GM18505 (cell line): ENCODE measurements at regions not wholly inside any gene's neighbourhood (a gene's known extent, or its start where the extent isn't known, plus 50 kb on each side); places are given as distances from the start of the nearest gene placed in this dataset.
A peak's percentile ranks its signal among the peaks of the same experiment; 100 is the strongest.

ENCODE experiments used
- ATAC-seq: cut with Tn5 transposase; IDR thresholded peaks from one replicate; pipeline ENCODE4 v1.9.1; 2021; ENCODE audit not compliant: unreplicated experiment
- POLR2A ChIP-seq: IDR thresholded peaks from 4 replicates; pipeline ENCODE4 v1.6.1; 2011; ENCODE audit warnings: borderline replicate concordance; ENCODE audit not compliant: insufficient read depth, insufficient read length; ENCODE audit errors: extremely low read depth

DNA sequence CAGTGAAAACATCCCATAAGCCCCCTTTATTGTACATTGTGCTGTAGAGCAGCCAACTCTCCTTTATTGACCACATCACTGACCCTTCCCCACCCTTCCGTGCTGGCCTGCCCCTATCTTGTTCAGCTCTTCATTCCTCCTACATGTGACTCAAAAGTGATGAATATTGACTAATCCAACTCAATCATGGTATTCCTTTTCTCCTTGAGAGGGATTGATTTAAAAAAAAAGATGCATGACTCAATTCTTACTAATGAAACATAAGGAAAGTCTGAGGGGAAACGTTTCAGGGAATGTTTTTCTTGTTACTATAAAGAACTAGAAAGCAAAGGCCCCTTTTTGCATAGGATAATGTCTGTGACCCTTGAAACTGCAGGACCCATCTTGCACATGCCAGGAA lies 125.2 kb upstream of the SOX9 start:
- no peak for TF ChIP-seq POLR2A
- no peak for ATAC-seq

DNA sequence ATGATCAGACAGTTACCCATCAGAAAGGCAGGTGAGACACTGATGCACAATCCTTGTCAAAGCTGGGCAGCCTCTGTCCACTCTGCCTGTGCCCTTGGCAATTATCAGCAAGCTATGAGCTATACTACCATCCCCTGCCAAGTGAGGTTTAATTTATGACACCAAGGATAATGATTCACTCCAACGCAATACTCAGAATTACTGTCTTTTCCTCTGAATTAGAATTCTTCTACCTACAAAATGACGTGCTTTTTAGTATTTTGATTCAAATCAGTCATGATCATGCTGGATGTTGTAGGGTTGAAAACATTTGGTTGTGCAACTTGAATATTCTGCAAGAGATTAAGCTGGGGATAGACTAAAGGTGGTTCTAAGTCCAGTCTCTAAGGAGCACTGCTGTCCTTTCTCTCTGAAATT lies 116.8 kb upstream of the SOX9 start:
- no peak for ATAC-seq
- no peak for TF ChIP-seq POLR2A

DNA sequence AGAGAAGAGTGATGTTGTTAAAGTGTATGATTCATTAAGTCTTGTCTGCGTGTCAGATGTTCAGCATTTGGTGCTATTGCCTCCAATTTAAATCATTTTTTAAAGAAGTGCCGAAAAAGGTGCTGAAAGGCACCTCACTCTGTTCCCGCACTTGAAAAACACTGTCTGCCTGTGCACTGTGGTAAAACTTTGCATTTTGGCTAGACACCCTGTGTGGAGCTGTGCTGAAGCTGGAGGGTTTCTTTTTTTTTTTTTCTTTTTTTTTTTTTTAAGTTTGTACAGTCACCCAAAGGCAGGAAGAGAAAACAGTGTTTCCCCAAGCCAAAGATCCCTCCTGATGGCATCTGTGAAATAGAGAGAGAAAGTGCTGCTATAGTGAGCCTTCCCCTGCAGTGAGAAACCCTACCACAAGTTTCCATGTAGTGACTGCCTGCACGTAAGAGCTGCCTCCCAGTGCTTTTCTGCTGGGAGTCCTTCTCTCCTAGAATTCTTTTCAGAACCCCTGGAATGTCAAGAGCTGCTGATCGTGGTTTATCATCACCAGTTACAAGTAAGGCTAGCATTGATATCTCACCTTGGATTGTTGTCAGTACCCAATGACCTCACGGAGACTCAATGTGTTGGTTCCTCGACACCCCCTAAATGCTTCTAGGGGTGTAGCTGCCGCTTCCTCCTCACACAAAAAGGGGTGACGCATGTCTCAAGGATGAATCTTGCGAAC lies 116.0 kb upstream of the SOX9 start:
- no peak for TF ChIP-seq POLR2A
- peak; percentile 58 for ATAC-seq

DNA sequence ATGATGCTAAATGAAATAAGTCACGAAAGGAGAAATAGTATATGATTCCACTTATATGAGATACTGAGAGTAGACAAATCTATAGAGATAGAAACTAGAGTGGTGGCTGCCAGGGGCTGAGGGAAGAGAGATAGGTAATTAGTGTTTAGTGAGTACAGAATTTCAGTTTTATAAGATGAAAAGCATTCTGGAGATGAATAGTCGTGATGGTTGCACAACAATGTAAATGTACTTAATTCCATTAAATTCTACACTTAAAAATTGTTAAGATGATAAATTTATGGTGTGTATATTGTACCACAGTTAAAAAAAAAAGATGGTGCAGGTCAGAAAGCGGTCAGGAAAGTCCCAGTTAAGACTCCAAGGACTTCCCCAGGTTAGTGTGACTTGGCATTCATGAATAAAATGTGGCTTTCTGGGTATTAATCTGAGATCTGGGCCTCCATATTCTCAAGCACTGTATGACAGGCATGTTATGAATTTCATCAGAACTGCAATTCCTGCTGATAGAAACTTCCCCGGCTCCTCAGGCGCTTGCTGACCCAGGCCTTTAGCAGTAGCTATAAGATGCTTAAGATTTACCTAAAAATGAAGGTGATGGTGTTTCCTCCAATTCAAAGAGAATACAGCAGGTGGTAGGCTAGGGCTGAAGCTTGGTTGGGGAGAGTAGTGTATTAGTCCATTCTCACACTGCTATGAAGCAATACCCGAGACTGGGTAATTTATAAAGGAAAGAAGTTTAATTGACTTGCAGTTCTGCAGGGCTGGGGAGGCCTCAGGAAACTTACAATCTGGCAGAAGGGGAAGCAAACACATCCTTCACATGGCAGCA lies 115.3 kb upstream of the SOX9 start:
- ATAC-seq, result peak; percentile 58
- no peak for TF ChIP-seq POLR2A

DNA sequence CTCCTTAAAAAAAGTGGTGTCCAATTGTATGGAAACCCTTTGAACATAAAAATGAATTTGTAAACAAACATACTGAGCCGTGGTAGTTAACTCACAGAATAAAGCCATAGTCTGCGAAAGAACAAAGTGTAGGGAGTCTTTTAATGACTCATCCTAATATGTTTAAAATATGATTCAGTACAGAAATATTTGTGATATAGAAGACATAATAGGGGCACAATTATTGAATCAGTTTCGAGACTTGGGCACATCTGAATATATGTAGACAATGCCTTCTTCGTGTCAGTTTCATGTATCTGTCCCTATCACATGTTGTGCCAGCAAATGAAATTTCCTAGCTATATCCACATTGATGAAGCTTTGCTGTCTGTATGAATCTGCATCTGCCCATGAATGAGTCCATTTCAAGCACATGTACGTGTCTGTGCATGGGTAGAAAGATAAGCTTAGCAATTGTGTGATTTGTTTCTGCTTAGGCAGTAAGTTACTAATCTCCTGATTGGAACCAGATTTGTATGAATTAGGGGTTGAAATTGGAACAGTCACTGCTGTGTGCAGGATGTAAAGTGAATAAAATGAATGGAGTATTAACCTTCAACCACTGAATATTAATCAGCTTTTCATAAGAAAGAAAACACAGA lies 112.5 kb upstream of the SOX9 start:
- no peak for TF ChIP-seq POLR2A
- ATAC-seq, result no peak

DNA sequence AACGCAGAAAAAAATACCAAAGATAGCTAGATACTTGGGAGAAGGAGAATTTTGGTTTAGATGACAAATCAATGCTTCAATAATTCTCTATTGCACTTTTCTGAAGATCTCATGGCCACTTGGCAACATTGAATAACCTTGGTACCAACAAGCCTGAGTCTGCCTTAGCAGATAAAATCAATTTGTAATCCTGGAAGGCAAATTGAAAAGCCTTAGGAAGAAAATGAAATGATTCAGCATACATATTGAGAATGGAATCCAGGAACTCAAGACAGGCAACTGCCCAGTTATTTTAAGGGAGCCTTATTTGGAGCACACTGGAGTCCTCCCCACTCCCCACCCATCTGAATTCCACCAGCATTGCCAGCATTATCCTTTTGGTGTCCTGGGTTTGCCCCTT lies 109.3 kb upstream of the SOX9 start:
- ATAC-seq, result no peak
- TF ChIP-seq POLR2A, result no peak

DNA sequence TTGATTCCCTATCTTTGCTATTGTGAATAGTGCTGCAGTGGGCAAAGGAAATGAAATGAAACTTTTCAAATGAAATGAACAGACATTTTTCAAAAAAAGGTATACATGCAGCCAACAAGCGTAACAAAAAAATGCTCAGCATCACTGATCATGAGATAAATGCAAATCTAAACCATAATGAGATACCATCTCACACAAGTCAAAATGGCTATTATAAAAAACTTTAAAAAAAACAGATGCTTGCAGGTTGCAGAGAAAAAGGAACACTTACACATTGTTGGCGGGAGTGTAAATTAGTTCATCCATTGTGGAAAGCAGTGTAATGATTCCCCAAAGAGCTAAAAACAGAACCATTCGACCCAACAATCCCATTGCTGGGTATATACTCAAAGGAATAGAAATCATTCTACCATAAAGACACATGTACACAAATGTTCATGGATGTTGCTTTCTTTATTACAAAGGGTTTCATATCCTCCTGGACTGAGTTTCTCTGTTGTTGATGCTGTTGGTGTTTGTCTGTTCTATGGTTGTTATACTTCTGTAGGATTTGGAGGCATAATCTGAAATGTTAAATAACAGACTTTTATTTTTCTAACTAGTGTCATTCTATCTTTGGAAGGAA lies 99.3 kb upstream of the SOX9 start:
- TF ChIP-seq POLR2A, result no peak
- peak; percentile 66 for ATAC-seq

DNA sequence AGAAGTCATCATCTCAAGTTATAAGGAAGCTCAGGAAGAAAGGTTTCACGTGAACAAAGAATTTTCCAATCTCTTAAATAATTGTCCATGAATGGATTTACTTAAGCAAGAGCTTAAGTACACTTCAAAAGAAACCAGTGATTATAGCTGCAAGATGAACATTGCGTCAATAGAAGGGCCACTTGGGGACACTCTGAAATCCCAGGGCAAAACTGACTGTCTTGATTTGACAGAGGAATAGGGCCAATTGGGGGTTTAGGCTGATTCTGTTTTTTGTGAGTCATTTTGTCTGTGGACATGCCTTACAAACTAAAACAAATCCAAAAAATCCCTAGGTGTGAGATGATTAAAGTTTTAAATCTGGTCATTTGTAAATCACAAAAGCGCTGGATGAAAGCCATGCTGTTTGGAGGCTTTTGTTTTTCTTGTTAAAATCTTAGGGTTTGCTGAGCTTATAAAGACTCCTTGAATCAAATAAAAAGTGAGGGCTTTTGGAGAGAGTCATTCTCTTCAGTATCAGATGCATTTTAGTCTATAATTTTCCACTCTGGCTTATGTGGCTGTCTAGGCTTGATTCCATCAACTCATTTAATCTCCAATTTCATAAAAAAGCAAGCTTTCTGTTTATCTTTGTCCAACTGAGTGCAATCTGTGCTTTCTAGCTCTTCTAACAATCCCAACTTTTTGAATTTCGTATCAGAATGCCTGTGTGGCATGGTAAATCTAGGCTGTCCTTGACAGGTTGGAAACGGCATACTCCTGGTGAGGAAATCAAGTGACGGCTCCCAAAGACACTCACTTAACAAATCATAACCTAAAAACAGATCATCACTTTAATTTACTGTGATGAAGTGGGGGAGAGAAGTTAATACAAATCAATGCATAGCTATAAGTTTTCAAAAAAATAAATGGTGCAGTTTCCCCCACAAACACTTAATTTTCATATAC lies 98.2 kb upstream of the SOX9 start:
- no peak for ATAC-seq
- no peak for TF ChIP-seq POLR2A

DNA sequence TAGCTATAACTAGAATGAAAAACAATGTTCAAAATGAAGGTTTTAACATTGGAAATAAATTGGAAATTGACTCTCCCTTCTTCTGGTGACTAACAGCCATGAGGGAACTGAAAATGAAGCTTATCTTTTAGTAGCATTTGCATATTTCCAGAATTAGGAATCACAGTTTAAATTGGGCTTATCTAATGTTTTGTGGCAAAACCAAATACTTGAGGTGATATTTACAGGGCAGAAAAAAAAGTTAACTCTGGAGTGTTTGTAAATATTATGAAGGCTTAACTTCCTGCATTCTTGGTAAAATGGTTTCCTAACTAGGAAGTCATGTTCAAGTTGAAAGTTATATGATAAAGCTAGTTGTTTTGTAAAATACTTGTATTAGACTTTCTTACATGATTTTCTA lies 96.4 kb upstream of the SOX9 start:
- no peak for TF ChIP-seq POLR2A
- no peak for ATAC-seq

DNA sequence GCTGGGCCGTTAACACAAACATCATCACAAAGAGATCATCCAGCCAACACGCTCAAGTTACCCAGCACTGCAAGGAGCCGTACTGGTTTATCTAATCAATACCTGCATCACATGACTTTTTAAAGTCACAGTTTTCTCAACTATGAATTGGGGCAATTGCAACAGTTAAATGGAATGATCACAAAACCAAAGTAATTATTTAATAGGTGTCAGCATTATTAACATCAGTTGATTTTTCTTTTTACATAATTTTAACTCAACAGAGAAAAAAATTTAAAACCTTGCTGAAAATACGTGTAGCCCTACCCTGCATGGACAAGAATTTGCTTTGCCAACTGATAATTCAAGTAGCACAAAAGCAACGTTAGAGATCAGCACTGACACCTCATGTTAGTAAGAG lies 95.7 kb upstream of the SOX9 start:
- no peak for TF ChIP-seq POLR2A

DNA sequence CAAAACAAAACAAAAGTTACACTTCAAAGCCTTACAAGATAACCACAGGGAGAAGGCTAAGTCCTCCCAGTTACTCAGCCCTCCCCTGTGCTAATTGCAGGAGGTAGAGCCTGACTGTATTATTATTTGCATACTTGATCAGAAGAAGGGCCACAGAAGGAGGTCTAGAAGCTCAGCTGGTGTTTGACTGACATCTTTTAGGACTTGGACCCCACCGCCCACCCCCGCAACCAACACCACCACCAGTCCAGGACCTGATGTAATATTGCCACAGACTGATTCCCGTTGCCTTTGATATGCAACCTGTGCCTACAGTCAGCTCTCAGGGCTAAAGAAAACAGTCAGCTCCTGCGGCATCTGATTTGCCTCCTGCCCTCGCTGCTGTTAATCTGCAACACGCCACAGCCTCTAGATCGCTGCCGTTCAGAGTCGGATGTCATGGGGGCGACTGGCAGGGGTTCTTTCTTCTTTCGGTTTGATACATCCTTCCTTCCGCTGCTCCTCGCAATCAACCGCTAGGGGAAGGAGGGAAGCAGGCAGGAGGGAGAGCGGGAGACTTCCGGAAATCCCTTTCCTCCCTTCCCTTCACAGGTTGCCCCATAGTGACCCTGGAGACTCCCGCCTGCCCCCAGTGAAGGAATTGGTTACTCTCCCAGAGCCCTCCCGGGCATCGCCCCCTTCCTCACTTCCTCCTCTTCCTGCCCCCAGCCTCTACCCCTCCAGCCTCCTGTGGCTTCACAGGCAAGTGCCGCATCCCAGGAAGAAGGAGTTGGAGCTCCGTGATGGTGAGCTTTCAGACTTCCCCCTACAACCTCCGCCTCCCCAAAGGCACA lies 90.5 kb upstream of the SOX9 start:
- TF ChIP-seq POLR2A, result peak; percentile 74
- peak; percentile 79 for ATAC-seq

More for the DNA sequence above, 95.7 kb upstream of the SOX9 start:
- ATAC-seq, result no peak
